Ishikawa (cell line): ENCODE measurements at regions not wholly inside any gene's neighbourhood (a gene's known extent, or its start where the extent isn't known, plus 50 kb on each side); places are given as distances from the start of the nearest gene placed in this dataset.

Experiments
- CEBPB ChIP-seq: IDR thresholded peaks from 2 replicates; pipeline ENCODE4 v1.6.1; 2012
- FOXM1 ChIP-seq: IDR thresholded peaks from 2 replicates; pipeline ENCODE4 v1.6.1; 2012; ENCODE audit warnings: low read depth, borderline replicate concordance
- TF ChIP-seq, protein P1 (sequence below): IDR thresholded peaks from 2 replicates; pipeline ENCODE4 v1.6.1; 2012

DNA sequence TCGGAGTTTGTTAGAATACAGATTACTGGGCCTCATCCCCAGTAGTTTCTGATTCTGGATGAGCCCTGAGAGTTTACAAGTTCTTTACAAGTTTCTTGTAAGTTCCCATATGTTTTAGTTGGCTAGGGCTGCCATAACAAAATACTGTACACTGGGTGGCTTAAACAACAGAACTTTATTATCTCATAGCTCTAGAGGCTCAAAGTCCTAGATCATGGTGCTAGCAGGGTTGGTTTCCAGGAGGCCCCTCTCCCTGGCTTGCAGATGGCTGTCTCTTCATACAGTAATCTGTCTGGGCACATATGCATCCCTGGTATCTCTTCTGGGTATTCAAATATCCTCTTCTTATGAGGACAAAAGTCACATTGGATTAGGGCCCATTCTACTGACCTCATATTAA is 167.2 kb downstream of the KLF5 start:
- TF ChIP-seq CEBPB (no peak), FOXM1 (no peak)
- TF ChIP-seq, protein P1, sequence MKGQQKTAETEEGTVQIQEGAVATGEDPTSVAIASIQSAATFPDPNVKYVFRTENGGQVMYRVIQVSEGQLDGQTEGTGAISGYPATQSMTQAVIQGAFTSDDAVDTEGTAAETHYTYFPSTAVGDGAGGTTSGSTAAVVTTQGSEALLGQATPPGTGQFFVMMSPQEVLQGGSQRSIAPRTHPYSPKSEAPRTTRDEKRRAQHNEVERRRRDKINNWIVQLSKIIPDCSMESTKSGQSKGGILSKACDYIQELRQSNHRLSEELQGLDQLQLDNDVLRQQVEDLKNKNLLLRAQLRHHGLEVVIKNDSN: no peak
